GM10266 (cell line): ENCODE measurements at regions not wholly inside any gene's neighbourhood (a gene's known extent, or its start where the extent isn't known, plus 50 kb on each side); places are given as distances from the start of the nearest gene placed in this dataset.
"Not testable (repeated sequence)": the region's sequence is repeated elsewhere in the genome, so short reads cannot be mapped to it uniquely, and the experiment has no call there.

Experiments
- DNase-seq: peaks from one replicate; pipeline ENCODE4 v3.0.0; 2012; ENCODE audit errors: extremely low spot score
- TF ChIP-seq, protein P1 (sequence below): IDR thresholded peaks from 2 replicates; pipeline ENCODE4 v1.5.1; 2012; ENCODE audit warnings: mild to moderate bottlenecking, low read depth; ENCODE audit not compliant: control insufficient read depth, insufficient read depth; ENCODE audit errors: missing control alignments

DNA sequence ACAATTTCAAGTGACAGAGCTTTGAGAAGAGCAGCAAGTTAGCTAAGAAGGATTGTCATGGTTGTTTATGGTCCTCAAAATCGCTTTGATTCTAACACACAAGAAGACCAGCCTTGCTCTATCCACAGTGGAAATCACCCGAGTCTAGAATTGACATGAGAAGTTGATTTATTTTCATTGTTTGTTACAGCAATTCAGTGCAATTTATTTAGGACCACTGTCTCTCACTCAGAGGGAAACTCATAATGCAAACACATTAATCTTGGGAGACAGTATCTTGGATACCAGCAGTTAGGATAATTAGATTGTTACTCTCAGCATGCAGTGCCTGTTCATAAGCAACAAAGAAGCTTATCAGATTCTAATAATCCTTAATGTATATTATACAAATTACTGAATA lies 498.9 kb downstream of the NTRK2 start:
- TF ChIP-seq, protein P1, sequence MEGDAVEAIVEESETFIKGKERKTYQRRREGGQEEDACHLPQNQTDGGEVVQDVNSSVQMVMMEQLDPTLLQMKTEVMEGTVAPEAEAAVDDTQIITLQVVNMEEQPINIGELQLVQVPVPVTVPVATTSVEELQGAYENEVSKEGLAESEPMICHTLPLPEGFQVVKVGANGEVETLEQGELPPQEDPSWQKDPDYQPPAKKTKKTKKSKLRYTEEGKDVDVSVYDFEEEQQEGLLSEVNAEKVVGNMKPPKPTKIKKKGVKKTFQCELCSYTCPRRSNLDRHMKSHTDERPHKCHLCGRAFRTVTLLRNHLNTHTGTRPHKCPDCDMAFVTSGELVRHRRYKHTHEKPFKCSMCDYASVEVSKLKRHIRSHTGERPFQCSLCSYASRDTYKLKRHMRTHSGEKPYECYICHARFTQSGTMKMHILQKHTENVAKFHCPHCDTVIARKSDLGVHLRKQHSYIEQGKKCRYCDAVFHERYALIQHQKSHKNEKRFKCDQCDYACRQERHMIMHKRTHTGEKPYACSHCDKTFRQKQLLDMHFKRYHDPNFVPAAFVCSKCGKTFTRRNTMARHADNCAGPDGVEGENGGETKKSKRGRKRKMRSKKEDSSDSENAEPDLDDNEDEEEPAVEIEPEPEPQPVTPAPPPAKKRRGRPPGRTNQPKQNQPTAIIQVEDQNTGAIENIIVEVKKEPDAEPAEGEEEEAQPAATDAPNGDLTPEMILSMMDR = no peak
- DNase-seq = no peak

DNA sequence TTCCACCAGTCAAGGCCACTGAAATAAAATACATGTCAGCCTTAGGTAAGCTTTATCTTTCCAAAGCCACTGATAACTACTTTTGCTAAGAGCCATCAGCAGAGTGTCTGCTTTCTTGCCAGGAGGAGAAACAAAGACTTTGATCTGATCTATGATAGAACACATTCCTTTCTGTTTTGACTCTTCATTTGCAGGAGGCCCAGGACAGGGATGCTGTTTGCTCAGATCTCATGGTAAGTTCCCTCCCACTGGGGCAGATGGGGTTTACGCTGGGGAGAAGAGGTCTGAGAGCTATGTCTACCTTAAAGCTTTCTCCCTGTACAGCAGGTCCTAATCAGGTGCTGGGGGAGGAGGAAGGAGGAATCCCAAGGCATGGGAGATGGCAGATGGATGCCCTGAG lies 497.6 kb downstream of the NTRK2 start:
- DNase-seq = no peak
- TF ChIP-seq, protein P1 = no peak

DNA sequence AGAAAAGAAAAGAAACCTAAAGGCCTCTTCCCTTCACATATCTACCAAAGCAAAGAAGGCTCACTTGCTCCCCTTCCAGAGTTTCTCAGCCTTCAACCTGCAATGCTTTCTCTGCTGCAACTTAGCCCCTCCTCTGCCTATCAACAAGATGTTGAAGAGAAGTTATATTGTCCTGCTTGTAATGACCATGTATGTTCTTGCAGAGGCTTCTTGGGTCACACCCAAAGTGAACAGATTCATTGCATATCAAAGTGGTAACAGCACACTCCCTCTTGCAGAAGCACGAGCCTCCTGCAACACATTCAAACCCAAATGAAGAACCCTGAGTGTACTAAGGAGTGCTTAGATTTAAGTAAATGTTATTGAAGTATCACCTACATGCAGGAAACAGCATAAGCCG lies 494.3 kb downstream of the NTRK2 start:
- TF ChIP-seq, protein P1 = no peak
- no peak for DNase-seq

DNA sequence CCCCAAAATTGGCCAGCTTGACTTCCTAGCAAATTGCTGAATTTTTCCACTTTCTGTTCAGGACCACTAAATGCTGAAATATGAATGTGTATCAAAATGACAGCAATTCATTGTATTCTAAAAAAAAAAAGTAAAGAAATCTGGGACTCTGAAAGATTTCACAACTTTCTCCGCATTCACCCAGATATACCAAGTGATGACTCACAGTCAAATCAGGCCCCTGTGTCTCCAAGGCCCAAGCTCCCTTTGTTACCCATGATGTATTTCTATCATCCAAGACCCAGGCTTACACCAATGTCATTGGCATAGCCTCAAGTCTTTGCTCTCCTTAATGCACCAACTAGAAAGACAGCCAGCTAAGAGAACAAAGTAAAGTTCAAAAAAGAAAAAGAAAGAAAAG lies 493.9 kb downstream of the NTRK2 start:
- no peak for DNase-seq
- TF ChIP-seq, protein P1 = no peak

DNA sequence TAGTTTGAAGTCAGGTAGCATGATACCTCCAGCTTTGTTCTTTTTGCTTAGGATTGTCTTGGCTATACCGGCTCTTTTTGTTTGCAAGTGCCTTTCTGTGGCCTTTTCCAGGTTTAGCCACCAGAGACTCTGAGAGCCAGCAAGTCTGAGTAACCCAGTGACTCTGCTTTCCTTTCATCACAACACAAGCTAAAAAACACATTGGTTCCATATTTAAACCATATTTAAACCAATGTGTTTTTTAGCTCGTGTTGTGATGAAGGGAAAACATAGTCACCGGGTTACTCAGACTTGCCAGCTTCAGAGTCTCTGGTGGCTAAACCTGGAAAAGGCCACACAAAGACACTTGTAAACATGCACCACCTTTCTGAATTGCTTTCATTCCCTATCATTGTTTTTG lies 493.3 kb downstream of the NTRK2 start:
- TF ChIP-seq, protein P1 = no peak

DNA sequence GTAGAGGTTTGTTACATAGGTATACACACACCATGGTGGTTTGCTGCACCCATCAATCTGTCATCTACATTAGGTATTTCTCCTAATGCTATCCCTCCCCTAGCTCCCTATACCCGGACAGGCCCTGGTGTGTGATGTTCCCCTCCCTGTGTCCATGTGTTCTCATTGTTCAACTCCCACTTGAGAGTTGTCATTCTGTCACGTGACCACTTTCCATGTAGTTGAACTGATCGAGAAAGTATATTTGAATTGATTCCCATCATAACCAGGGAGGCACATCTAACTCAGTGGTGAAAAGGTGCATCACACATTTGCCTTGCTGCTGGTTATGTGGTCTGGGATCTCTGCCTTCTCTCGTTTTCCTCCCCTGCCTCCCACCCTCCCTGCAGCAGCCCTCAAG lies 491.4 kb downstream of the NTRK2 start:
- DNase-seq = not testable (repeated sequence)

More for the DNA sequence above, 493.3 kb downstream of the NTRK2 start:
- DNase-seq = no peak

DNA sequence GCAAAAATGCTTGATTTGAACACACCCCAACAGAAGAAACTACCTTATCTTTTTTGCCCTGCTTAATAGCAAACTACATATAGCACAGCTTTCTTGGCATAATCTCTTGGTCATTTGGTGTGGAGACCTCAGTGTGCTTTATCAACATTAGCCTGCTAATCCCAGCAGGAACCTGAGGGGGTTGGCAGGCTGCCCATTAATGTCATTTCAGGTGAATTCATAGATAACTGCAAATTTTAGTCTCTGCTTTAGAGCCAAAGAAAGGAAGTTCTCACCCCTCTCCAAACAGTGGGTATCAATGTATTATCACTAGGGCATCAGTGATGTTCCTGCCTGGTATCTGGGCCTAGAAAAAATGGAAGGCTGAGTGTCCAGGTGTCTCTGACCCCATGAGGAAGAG lies 489.0 kb downstream of the NTRK2 start:
- TF ChIP-seq, protein P1 = no peak
- no peak for DNase-seq

DNA sequence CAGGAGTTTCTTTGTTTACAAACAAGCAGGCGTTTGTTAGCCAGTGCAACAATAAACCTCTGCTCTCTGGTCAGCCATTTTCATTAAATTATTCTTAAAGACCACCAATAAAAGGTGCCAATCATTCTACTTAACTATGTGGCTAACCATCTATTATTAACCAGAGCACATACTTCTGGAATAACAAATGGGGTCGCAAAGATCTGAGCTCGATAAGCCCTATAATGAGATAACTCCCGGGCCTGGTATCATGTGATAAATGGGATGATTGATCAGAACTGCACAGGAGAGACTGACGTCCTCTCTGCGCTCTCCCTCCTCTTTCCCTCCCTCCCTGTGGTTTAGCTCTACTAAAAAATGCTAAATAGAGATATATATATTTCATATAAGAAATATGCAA lies 488.2 kb downstream of the NTRK2 start:
- no peak for DNase-seq
- TF ChIP-seq, protein P1 = no peak
